ENCODE measurements at regions not wholly inside any gene's neighbourhood (a gene's known extent, or its start where the extent isn't known, plus 50 kb on each side); places are given as distances from the start of the nearest gene placed in this dataset.

DNA sequence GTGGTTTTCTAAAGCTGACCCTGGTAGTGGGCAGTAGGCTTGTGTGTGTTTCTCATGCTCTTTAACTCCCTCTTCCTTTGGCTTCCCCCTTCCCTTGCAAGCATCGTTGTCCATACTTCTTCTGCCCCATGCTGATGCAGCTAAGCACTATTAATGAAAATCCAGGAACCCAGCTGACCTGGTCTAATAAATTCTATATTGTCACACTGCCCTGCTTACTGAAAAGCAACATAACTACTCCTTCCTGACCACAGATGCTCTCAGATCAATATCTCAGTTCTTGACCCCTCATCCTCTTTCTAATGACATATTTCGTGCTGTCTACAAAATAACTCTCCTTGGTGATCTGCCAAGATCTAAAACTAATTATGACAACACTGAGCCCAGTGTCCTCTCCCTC lies 405.5 kb downstream of the EFNA5 start:
- no peak for TF ChIP-seq EZH2phosphoT487 (IDR thresholded peaks at IDR 0.05; ENCODE audit: low read depth)
- no peaks in the 10 kb centered on the region for H3K9me3 ChIP-seq (ENCODE audit: insufficient read depth, low read length)
- H3K27ac ChIP-seq (ENCODE audit: low read length) = no peak overlapping the region
- no peak overlapping the region for H2AFZ ChIP-seq (ENCODE audit: low read depth, low read length)
- no peak overlapping the region for H3K4me3 ChIP-seq (ENCODE audit: low read length)
- no peak overlapping the region for H3K9ac ChIP-seq (ENCODE audit: low read length)
- no peaks in the 10 kb centered on the region for H3K36me3 ChIP-seq (replicated peaks; ENCODE audit: low read depth, low read length)
- H4K20me1 ChIP-seq (ENCODE audit: insufficient read depth, low read length) = no peaks in the 10 kb centered on the region
- H3K4me1 ChIP-seq (ENCODE audit: low read length) = 0 out of 2 replicates have a peak, but pooled peaks cover 4% of the 10 kb centered on the region
- no peaks in the 10 kb centered on the region for H3K27me3 ChIP-seq (ENCODE audit: low read depth, low read length)
- no peaks in the 10 kb centered on the region for H3K79me2 ChIP-seq (ENCODE audit: low read length)
- H3K4me2 ChIP-seq (ENCODE audit: low read length) = no peak overlapping the region

DNA sequence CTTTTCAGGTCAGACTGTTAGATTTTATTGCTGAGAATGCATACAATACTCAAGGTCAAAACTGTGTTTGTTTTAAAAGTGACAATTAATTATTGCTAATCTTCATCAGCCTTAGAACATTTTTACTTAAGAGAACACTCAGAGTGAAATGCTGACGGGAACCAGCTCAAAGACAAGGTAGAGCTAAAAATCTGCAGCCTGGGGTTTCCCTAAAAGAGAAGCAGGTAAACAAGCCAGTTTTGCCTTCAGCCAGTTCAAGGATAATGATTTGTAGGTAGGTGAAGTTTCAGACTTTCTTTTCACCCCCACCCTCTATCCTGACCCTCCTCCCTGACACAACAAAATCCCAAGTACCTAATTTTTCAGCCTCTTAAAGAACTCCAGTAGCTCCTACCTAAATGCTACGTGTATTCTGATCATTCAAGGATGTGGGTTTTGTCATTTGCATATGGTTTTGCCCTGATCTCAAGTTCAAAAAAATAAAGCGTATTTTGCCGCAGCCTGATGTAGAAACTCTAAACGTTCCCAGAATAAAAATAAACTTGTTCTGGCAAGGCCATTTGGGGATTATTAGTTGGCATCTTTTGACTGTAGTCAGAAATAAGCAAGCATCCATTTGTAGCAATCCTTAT lies 407.2 kb downstream of the EFNA5 start:
- no peak overlapping the region for H3K27ac ChIP-seq (ENCODE audit: low read length)
- H3K4me2 ChIP-seq (ENCODE audit: low read length) = peak overlapping the region; percentile 33
- TF ChIP-seq, protein P1, sequence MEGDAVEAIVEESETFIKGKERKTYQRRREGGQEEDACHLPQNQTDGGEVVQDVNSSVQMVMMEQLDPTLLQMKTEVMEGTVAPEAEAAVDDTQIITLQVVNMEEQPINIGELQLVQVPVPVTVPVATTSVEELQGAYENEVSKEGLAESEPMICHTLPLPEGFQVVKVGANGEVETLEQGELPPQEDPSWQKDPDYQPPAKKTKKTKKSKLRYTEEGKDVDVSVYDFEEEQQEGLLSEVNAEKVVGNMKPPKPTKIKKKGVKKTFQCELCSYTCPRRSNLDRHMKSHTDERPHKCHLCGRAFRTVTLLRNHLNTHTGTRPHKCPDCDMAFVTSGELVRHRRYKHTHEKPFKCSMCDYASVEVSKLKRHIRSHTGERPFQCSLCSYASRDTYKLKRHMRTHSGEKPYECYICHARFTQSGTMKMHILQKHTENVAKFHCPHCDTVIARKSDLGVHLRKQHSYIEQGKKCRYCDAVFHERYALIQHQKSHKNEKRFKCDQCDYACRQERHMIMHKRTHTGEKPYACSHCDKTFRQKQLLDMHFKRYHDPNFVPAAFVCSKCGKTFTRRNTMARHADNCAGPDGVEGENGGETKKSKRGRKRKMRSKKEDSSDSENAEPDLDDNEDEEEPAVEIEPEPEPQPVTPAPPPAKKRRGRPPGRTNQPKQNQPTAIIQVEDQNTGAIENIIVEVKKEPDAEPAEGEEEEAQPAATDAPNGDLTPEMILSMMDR (IDR thresholded peaks at IDR 0.05; ENCODE audit: low read depth, low read length) = no peak
- TF ChIP-seq EZH2phosphoT487 (IDR thresholded peaks at IDR 0.05; ENCODE audit: low read depth) = no peak
- H2AFZ ChIP-seq (ENCODE audit: low read depth, low read length) = no peak overlapping the region
- no peak overlapping the region for H3K9ac ChIP-seq (ENCODE audit: low read length)
- no peaks in the 10 kb centered on the region for H3K79me2 ChIP-seq (ENCODE audit: low read length)
- no peaks in the 10 kb centered on the region for H3K27me3 ChIP-seq (ENCODE audit: low read depth, low read length)
- 0 out of 2 replicates have a peak, but pooled peaks cover 4% of the 10 kb centered on the region for H3K4me1 ChIP-seq (ENCODE audit: low read length)
- no peaks in the 10 kb centered on the region for H4K20me1 ChIP-seq (ENCODE audit: insufficient read depth, low read length)
- no peak overlapping the region for H3K4me3 ChIP-seq (ENCODE audit: low read length)
- H3K9me3 ChIP-seq (ENCODE audit: insufficient read depth, low read length) = no peaks in the 10 kb centered on the region
- H3K36me3 ChIP-seq (replicated peaks; ENCODE audit: low read depth, low read length) = no peaks in the 10 kb centered on the region

GRCh38 chr5:107257885-107258520 lies 412.7 kb downstream of the EFNA5 start:
- Histone ChIP-seq H3K4me2 (ENCODE audit: low read length) (0 out of 2 replicates have a peak overlapping the region, but pooled peaks have one; percentile 12), H4K20me1 (ENCODE audit: insufficient read depth, low read length) (no peaks in the 10 kb centered on the region), H3K27ac (ENCODE audit: low read length) (no peak overlapping the region), H3K4me1 (ENCODE audit: low read length) (peaks cover 9% of the 10 kb centered on the region), H3K4me3 (ENCODE audit: low read length) (no peak overlapping the region), H2AFZ (ENCODE audit: low read depth, low read length) (no peak overlapping the region), H3K36me3 (replicated peaks; ENCODE audit: low read depth, low read length) (no peaks in the 10 kb centered on the region), H3K9ac (ENCODE audit: low read length) (no peak overlapping the region), H3K27me3 (ENCODE audit: low read depth, low read length) (no peaks in the 10 kb centered on the region), H3K9me3 (ENCODE audit: insufficient read depth, low read length) (no peaks in the 10 kb centered on the region), H3K79me2 (ENCODE audit: low read length) (no peaks in the 10 kb centered on the region)
- TF ChIP-seq, protein P1 (IDR thresholded peaks at IDR 0.05; ENCODE audit: low read depth, low read length) = no peak
- no peak for TF ChIP-seq EZH2phosphoT487 (IDR thresholded peaks at IDR 0.05; ENCODE audit: low read depth)

DNA sequence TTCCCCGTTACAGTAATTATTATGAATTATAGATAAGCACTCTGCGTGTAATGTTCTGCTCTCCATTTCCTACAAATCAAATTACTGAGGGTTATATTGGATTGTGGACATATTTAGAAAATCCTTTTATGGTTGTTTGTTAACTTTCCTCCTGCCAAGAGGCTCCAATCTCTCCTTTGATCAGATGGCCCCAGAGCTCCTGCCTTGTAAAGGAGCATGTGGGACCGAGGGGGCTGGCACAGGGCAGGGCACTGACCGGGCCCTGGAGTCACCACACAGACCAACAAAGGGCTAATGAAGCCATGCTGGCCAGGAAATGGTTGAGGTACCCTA lies 415.9 kb downstream of the EFNA5 start:
- Histone ChIP-seq H3K27me3 (ENCODE audit: low read depth, low read length) (no peaks in the 10 kb centered on the region), H3K4me1 (ENCODE audit: low read length) (peaks cover 9% of the 10 kb centered on the region), H3K4me2 (ENCODE audit: low read length) (no peak overlapping the region), H2AFZ (ENCODE audit: low read depth, low read length) (no peak overlapping the region), H3K36me3 (replicated peaks; ENCODE audit: low read depth, low read length) (no peaks in the 10 kb centered on the region), H4K20me1 (ENCODE audit: insufficient read depth, low read length) (no peaks in the 10 kb centered on the region), H3K79me2 (ENCODE audit: low read length) (no peaks in the 10 kb centered on the region), H3K4me3 (ENCODE audit: low read length) (no peak overlapping the region), H3K9me3 (ENCODE audit: insufficient read depth, low read length) (no peaks in the 10 kb centered on the region), H3K27ac (ENCODE audit: low read length) (no peak overlapping the region), H3K9ac (ENCODE audit: low read length) (no peak overlapping the region)
- TF ChIP-seq, protein P1 (IDR thresholded peaks at IDR 0.05; ENCODE audit: low read depth, low read length) = no peak
- TF ChIP-seq EZH2phosphoT487 (IDR thresholded peaks at IDR 0.05; ENCODE audit: low read depth) = no peak
